NT2/D1 (cell line): ENCODE measurements at regions not wholly inside any gene's neighbourhood (a gene's known extent, or its start where the extent isn't known, plus 50 kb on each side); places are given as distances from the start of the nearest gene placed in this dataset.

Experiments
- SUZ12 ChIP-seq: IDR thresholded peaks from 2 replicates; pipeline ENCODE4 v1.6.1; 2011; ENCODE audit not compliant: insufficient read length, insufficient read depth; ENCODE audit errors: extremely low read depth
- YY1 ChIP-seq: IDR thresholded peaks from 2 replicates; pipeline ENCODE4 v1.6.1; 2011; ENCODE audit not compliant: insufficient read length, insufficient read depth
- ZNF274 ChIP-seq: IDR thresholded peaks from 2 replicates; pipeline ENCODE4 v1.6.1; 2011; ENCODE audit warnings: mild to moderate bottlenecking, low read depth, low read length

DNA sequence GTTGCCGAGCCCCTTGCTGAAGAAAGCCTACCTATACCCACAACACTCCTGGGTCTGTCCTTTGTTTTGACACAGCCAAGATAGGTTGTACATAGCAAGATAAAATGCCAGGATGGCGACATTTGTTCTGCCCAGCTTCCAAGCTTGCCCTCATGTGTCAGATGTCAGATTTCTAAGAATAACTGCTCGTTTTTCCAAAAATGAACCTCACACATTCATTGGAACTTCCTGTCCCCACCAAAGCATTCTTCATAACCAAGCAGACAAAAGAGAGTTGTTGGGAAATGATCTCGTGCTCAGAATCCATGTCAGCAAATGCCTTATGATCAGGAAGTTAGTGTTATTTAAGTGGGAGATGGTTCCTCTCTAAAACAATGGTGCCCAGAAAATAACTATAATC, 210.1 kb downstream of the ZNF608 start:
- TF ChIP-seq YY1 = no peak
- no peak for TF ChIP-seq SUZ12
- no peak for TF ChIP-seq ZNF274
